Mesenchymal stem cell (in vitro differentiated cells and primary cell): ENCODE measurements at regions not wholly inside any gene's neighbourhood (a gene's known extent, or its start where the extent isn't known, plus 50 kb on each side); places are given as distances from the start of the nearest gene placed in this dataset.

Experiments used
- DNase-seq: peaks from one replicate; pipeline ENCODE4 v3.0.0-alpha.2; 2013
- H2AFZ ChIP-seq: one replicate; pipeline ENCODE4 v1.6.1; 2013; ENCODE audit warnings: low read depth, mild to moderate bottlenecking, control low read depth, inconsistent platforms, low read length, moderate library complexity
- H2AK5ac ChIP-seq: 2 replicates; pipeline ENCODE4 v1.6.1; 2013; ENCODE audit warnings: low read length, moderate library complexity, mild to moderate bottlenecking, inconsistent platforms; ENCODE audit not compliant: severe bottlenecking
- H2BK120ac ChIP-seq: one replicate; pipeline ENCODE4 v1.6.1; 2013; ENCODE audit warnings: low read depth, mild to moderate bottlenecking, inconsistent platforms, low read length, moderate library complexity
- H2BK12ac ChIP-seq, 2 experiments: one replicate each; pipeline ENCODE4 v1.6.1; 2013; ENCODE audit warnings: inconsistent platforms in 2 of 2, low read length in 2 of 2, mild to moderate bottlenecking in 2 of 2, moderate library complexity in 2 of 2, control low read depth in 1 of 2
- H2BK15ac ChIP-seq: one replicate; pipeline ENCODE4 v1.6.1; 2013; ENCODE audit warnings: mild to moderate bottlenecking, low read depth, inconsistent platforms; ENCODE audit not compliant: poor library complexity, severe bottlenecking
- H2BK5ac ChIP-seq: 2 replicates; pipeline ENCODE4 v1.6.1; 2013; ENCODE audit warnings: low read depth, mild to moderate bottlenecking, low read length, control low read depth, inconsistent platforms; ENCODE audit not compliant: poor library complexity, severe bottlenecking
- H3K14ac ChIP-seq, 2 experiments: one replicate each; pipeline ENCODE4 v1.6.1; 2013; ENCODE audit warnings: inconsistent platforms in 2 of 2, low read length in 2 of 2, control low read depth in 1 of 2, mild to moderate bottlenecking in 1 of 2, moderate library complexity in 1 of 2
- H3K18ac ChIP-seq, 2 experiments: one replicate each; pipeline ENCODE4 v1.6.1; 2013; ENCODE audit warnings: inconsistent platforms in 2 of 2, low read length in 2 of 2, control low read depth in 1 of 2, low read depth in 1 of 2, mild to moderate bottlenecking in 1 of 2
- H3K23ac ChIP-seq, 2 experiments: one replicate each; pipeline ENCODE4 v1.6.1; 2013; ENCODE audit warnings: inconsistent platforms in 2 of 2, low read length in 2 of 2, mild to moderate bottlenecking in 2 of 2, moderate library complexity in 2 of 2, control low read depth in 1 of 2
- H3K27ac ChIP-seq: 2 replicates; pipeline ENCODE4 v1.5.1; 2013; ENCODE audit warnings: mild to moderate bottlenecking, moderate library complexity, low read length, control low read depth, inconsistent platforms; ENCODE audit not compliant: poor library complexity, severe bottlenecking
- H3K27me3 ChIP-seq, 2 experiments: 2 replicates each; pipeline versions ENCODE4 v1.6.1 to v1.7.0; 2013; ENCODE audit warnings: low read length in 2 of 2, mild to moderate bottlenecking in 2 of 2, moderate library complexity in 2 of 2, control low read depth in 1 of 2, inconsistent platforms in 1 of 2; ENCODE audit not compliant: control insufficient read depth in 1 of 2, insufficient read depth in 1 of 2
- H3K36me3 ChIP-seq, 2 experiments: 2 replicates each; pipeline versions ENCODE4 v1.6.1 to v1.7.0; 2013; ENCODE audit warnings: low read length in 2 of 2, control low read depth in 1 of 2, inconsistent platforms in 1 of 2, low read depth in 1 of 2, mild to moderate bottlenecking in 1 of 2; ENCODE audit not compliant: insufficient read depth in 2 of 2, control insufficient read depth in 1 of 2
- H3K4ac ChIP-seq, 2 experiments: one replicate each; pipeline ENCODE4 v1.6.1; 2013; ENCODE audit warnings: inconsistent platforms in 2 of 2, low read length in 2 of 2, mild to moderate bottlenecking in 2 of 2, moderate library complexity in 2 of 2, control low read depth in 1 of 2, low read depth in 1 of 2
- H3K4me1 ChIP-seq: 2 replicates; pipeline ENCODE4 v1.6.1; 2013; ENCODE audit warnings: low read depth, low read length, control low read depth; ENCODE audit not compliant: control insufficient read depth, insufficient read depth
- H3K4me2 ChIP-seq: 2 replicates; pipeline ENCODE4 v1.6.1; 2013; ENCODE audit warnings: low read length, mild to moderate bottlenecking, inconsistent platforms; ENCODE audit not compliant: poor library complexity, severe bottlenecking
- H3K4me3 ChIP-seq, 2 experiments: 2 replicates each; pipeline versions ENCODE4 v1.5.1 to v1.7.0; 2013; ENCODE audit warnings: low read length in 2 of 2, mild to moderate bottlenecking in 2 of 2, control low read depth in 1 of 2, low read depth in 1 of 2; ENCODE audit not compliant: insufficient read depth in 1 of 2
- H3K79me1 ChIP-seq: replicated peaks from 2 replicates; pipeline ENCODE4 v1.6.1; 2013; ENCODE audit warnings: mild to moderate bottlenecking, control low read depth, low read length, inconsistent platforms; ENCODE audit not compliant: poor library complexity, severe bottlenecking
- H3K9ac ChIP-seq: 2 replicates; pipeline ENCODE4 v1.7.0; 2013; ENCODE audit warnings: mild to moderate bottlenecking, low read length, moderate library complexity
- H3K9me3 ChIP-seq: 2 replicates; pipeline ENCODE4 v1.7.0; 2013; ENCODE audit warnings: mild to moderate bottlenecking, low read length; ENCODE audit not compliant: control insufficient read depth
- H4K8ac ChIP-seq: one replicate; pipeline ENCODE4 v1.6.1; 2013; ENCODE audit warnings: inconsistent platforms, mild to moderate bottlenecking, low read length, moderate library complexity
- H4K91ac ChIP-seq: one replicate; pipeline ENCODE4 v1.6.1; 2013; ENCODE audit warnings: mild to moderate bottlenecking, low read length, inconsistent platforms
- WGBS: methylation state at CpG from one replicate; pipeline ENCODE4 v1.1.7; 2013; ENCODE audit warnings: mixed read lengths; 5-methylcytosine and 5-hydroxymethylcytosine counted together

GRCh38 chr5:124461157-124461556 lies 285.3 kb downstream of the ZNF608 start:
- H3K4me2 ChIP-seq, result no peak overlapping the region
- H3K4me1 ChIP-seq, result no peaks in the 10 kb centered on the region
- no peak for DNase-seq
- no peak overlapping the region for H4K8ac ChIP-seq
- no peaks in the 10 kb centered on the region for H3K36me3 ChIP-seq
- H3K79me1 ChIP-seq, result no peaks in the 10 kb centered on the region
- no peak overlapping the region for H2BK12ac ChIP-seq
- H3K27me3 ChIP-seq, result no peaks in the 10 kb centered on the region
- H2AK5ac ChIP-seq, result no peak overlapping the region
- no peak overlapping the region for H3K4me3 ChIP-seq
- H3K23ac ChIP-seq, result no peak overlapping the region
- no peak overlapping the region for H3K27ac ChIP-seq
- no peak overlapping the region for H3K14ac ChIP-seq
- no peak overlapping the region for H3K18ac ChIP-seq
- no peak overlapping the region for H2BK5ac ChIP-seq
- H2BK120ac ChIP-seq, result no peak overlapping the region
- no peak overlapping the region for H3K9ac ChIP-seq
- H3K4ac ChIP-seq, result no peak overlapping the region
- H4K91ac ChIP-seq, result no peak overlapping the region
- no peak overlapping the region for H2AFZ ChIP-seq
- H3K9me3 ChIP-seq, result peaks cover 43% of the 10 kb centered on the region
- WGBS, result no CpG with 5 or more reads among the region's 1 CpG
- no peak overlapping the region for H2BK15ac ChIP-seq

- Histone ChIP-seq H3K4me1 (no peaks in the 10 kb centered on the region), H3K27me3 (peaks cover 0 to 1% of the 10 kb centered on the region in 2 experiments), H3K4ac (no peak overlapping the region), H2AFZ (no peak overlapping the region), H3K79me1 (no peaks in the 10 kb centered on the region), H2BK12ac (no peak overlapping the region), H3K4me3 (no peak overlapping the region), H2BK120ac (no peak overlapping the region), H2AK5ac (no peak overlapping the region), H3K14ac (no peak overlapping the region), H3K4me2 (no peak overlapping the region), H3K36me3 (no peaks in the 10 kb centered on the region), H4K8ac (no peak overlapping the region), H3K9ac (no peak overlapping the region), H3K23ac (no peak overlapping the region), H3K9me3 (peaks cover 43% of the 10 kb centered on the region), H3K18ac (no peak overlapping the region), H2BK15ac (no peak overlapping the region), H4K91ac (no peak overlapping the region), H2BK5ac (no peak overlapping the region), H3K27ac (no peak overlapping the region)
- 88% methylated on average over 3 of the region's 3 CpGs for WGBS
- no peak for DNase-seq
Observed at GRCh38 chr5:124460642-124461041, 285.8 kb downstream of the ZNF608 start.

- Histone ChIP-seq H2AK5ac (no peak overlapping the region), H3K4ac (no peak overlapping the region), H4K8ac (no peak overlapping the region), H3K79me1 (no peaks in the 10 kb centered on the region), H2BK12ac (no peak overlapping the region), H2AFZ (no peak overlapping the region), H3K4me2 (no peak overlapping the region), H2BK5ac (no peak overlapping the region), H2BK120ac (no peak overlapping the region), H3K36me3 (no peaks in the 10 kb centered on the region), H3K27me3 (peaks cover 0 to 3% of the 10 kb centered on the region in 2 experiments), H3K23ac (no peak overlapping the region), H3K27ac (no peak overlapping the region), H3K4me3 (no peak overlapping the region), H3K9ac (no peak overlapping the region), H2BK15ac (no peak overlapping the region), H3K18ac (no peak overlapping the region), H3K14ac (no peak overlapping the region), H3K9me3 (peaks cover 38% of the 10 kb centered on the region), H4K91ac (no peak overlapping the region), H3K4me1 (no peaks in the 10 kb centered on the region)
- WGBS, result 88% methylated on average over 6 of the region's 6 CpGs
- no peak for DNase-seq
Observed at GRCh38 chr5:124459984-124460383, 286.5 kb downstream of the ZNF608 start.

GRCh38 chr5:124457901-124458300 lies 288.5 kb downstream of the ZNF608 start:
- no peak for DNase-seq
- no peak overlapping the region for H3K18ac ChIP-seq
- no peak overlapping the region for H2AFZ ChIP-seq
- no peak overlapping the region for H3K4ac ChIP-seq
- H3K4me1 ChIP-seq, result no peaks in the 10 kb centered on the region
- H3K14ac ChIP-seq, result no peak overlapping the region
- H2BK5ac ChIP-seq, result no peak overlapping the region
- H4K8ac ChIP-seq, result no peak overlapping the region
- no peaks in the 10 kb centered on the region for H3K79me1 ChIP-seq
- peaks cover 0 to 3% of the 10 kb centered on the region in 2 experiments for H3K27me3 ChIP-seq
- no peak overlapping the region for H2AK5ac ChIP-seq
- 87% methylated on average over 1 of the region's 1 CpG for WGBS
- no peaks in the 10 kb centered on the region for H3K36me3 ChIP-seq
- peaks cover 32% of the 10 kb centered on the region for H3K9me3 ChIP-seq
- no peak overlapping the region for H3K27ac ChIP-seq
- H4K91ac ChIP-seq, result no peak overlapping the region
- no peak overlapping the region for H3K23ac ChIP-seq
- H2BK15ac ChIP-seq, result no peak overlapping the region
- H2BK120ac ChIP-seq, result no peak overlapping the region
- H2BK12ac ChIP-seq, result no peak overlapping the region
- H3K4me3 ChIP-seq, result no peak overlapping the region
- H3K4me2 ChIP-seq, result no peak overlapping the region
- no peak overlapping the region for H3K9ac ChIP-seq
